ENCODE measurements at regions not wholly inside any gene's neighbourhood (a gene's known extent, or its start where the extent isn't known, plus 50 kb on each side); places are given as distances from the start of the nearest gene placed in this dataset.
"Not testable (repeated sequence)": the region's sequence is repeated elsewhere in the genome, so short reads cannot be mapped to it uniquely, and the experiment has no call there.

GRCh38 chr5:101458587-101458986 is 555.5 kb upstream of the ST8SIA4 start:
- H3F3A ChIP-seq (ENCODE audit: low read depth): no peaks in the 10 kb centered on the region
- H3K79me2 ChIP-seq (ENCODE audit: insufficient read depth, low read length): no peaks in the 10 kb centered on the region
- H3K4me3 ChIP-seq (ENCODE audit: low read length, poor library complexity, severe bottlenecking): no peak overlapping the region
- no peaks in the 10 kb centered on the region for H3K4me1 ChIP-seq (ENCODE audit: insufficient read depth, low read length, poor library complexity, severe bottlenecking)
- no peaks in the 10 kb centered on the region for H3K36me3 ChIP-seq (ENCODE audit: insufficient read depth, low read length)
- H4K20me1 ChIP-seq (ENCODE audit: insufficient read depth, low read length, poor library complexity, severe bottlenecking): no peaks in the 10 kb centered on the region
- no peaks in the 10 kb centered on the region for H3K9me2 ChIP-seq (replicated peaks; ENCODE audit: low read depth, low read length)
- no peaks in the 10 kb centered on the region for H3K27me3 ChIP-seq (ENCODE audit: insufficient read depth, low read length, poor library complexity, severe bottlenecking)
- TF ChIP-seq EZH2phosphoT487 (IDR thresholded peaks at IDR 0.05; ENCODE audit: borderline replicate concordance) (no peak), CTCF (conservative IDR thresholded peaks at IDR 0.05; ENCODE audit: low read length) (no peak)
- H2AFZ ChIP-seq (ENCODE audit: low read length): no peak overlapping the region
- no peaks in the 10 kb centered on the region for H3K9me3 ChIP-seq (ENCODE audit: insufficient read depth, low read depth, low read length)
- H3K4me2 ChIP-seq (ENCODE audit: low read depth, low read length, poor library complexity, severe bottlenecking): no peak overlapping the region
- H3K9ac ChIP-seq (ENCODE audit: low read depth, low read length, poor library complexity, severe bottlenecking): no peak overlapping the region

- no peaks in the 10 kb centered on the region for H3K27me3 ChIP-seq (ENCODE audit: insufficient read depth, low read length, poor library complexity, severe bottlenecking)
- no peak overlapping the region for H3K4me2 ChIP-seq (ENCODE audit: low read depth, low read length, poor library complexity, severe bottlenecking)
- H3K4me3 ChIP-seq (ENCODE audit: low read length, poor library complexity, severe bottlenecking): no peak overlapping the region
- H2AFZ ChIP-seq (ENCODE audit: low read length): no peak overlapping the region
- no peaks in the 10 kb centered on the region for H3K4me1 ChIP-seq (ENCODE audit: insufficient read depth, low read length, poor library complexity, severe bottlenecking)
- no peaks in the 10 kb centered on the region for H3K79me2 ChIP-seq (ENCODE audit: insufficient read depth, low read length)
- TF ChIP-seq EZH2phosphoT487 (IDR thresholded peaks at IDR 0.05; ENCODE audit: borderline replicate concordance) (no peak), CTCF (conservative IDR thresholded peaks at IDR 0.05; ENCODE audit: low read length) (no peak)
- H4K20me1 ChIP-seq (ENCODE audit: insufficient read depth, low read length, poor library complexity, severe bottlenecking): no peaks in the 10 kb centered on the region
- H3K9me3 ChIP-seq (ENCODE audit: insufficient read depth, low read depth, low read length): no peaks in the 10 kb centered on the region
- H3K36me3 ChIP-seq (ENCODE audit: insufficient read depth, low read length): no peaks in the 10 kb centered on the region
- H3K9me2 ChIP-seq (replicated peaks; ENCODE audit: low read depth, low read length): no peaks in the 10 kb centered on the region
- no peaks in the 10 kb centered on the region for H3F3A ChIP-seq (ENCODE audit: low read depth)
- no peak overlapping the region for H3K9ac ChIP-seq (ENCODE audit: low read depth, low read length, poor library complexity, severe bottlenecking)
These were observed 552.8 kb upstream of the ST8SIA4 start for GRCh38 chr5:101455851-101456250.

- Histone ChIP-seq H3K27me3 (ENCODE audit: insufficient read depth, low read length, poor library complexity, severe bottlenecking) (no peaks in the 10 kb centered on the region), H3K4me3 (ENCODE audit: low read length, poor library complexity, severe bottlenecking) (no peak overlapping the region), H3K9me2 (replicated peaks; ENCODE audit: low read depth, low read length) (no peaks in the 10 kb centered on the region), H3K4me1 (ENCODE audit: insufficient read depth, low read length, poor library complexity, severe bottlenecking) (no peaks in the 10 kb centered on the region), H3K36me3 (ENCODE audit: insufficient read depth, low read length) (no peaks in the 10 kb centered on the region), H3K4me2 (ENCODE audit: low read depth, low read length, poor library complexity, severe bottlenecking) (no peak overlapping the region), H4K20me1 (ENCODE audit: insufficient read depth, low read length, poor library complexity, severe bottlenecking) (no peaks in the 10 kb centered on the region), H3F3A (ENCODE audit: low read depth) (no peaks in the 10 kb centered on the region), H2AFZ (ENCODE audit: low read length) (no peak overlapping the region), H3K9me3 (ENCODE audit: insufficient read depth, low read depth, low read length) (no peaks in the 10 kb centered on the region), H3K9ac (ENCODE audit: low read depth, low read length, poor library complexity, severe bottlenecking) (no peak overlapping the region), H3K79me2 (ENCODE audit: insufficient read depth, low read length) (no peaks in the 10 kb centered on the region)
- TF ChIP-seq CTCF (conservative IDR thresholded peaks at IDR 0.05; ENCODE audit: low read length) (no peak), EZH2phosphoT487 (IDR thresholded peaks at IDR 0.05; ENCODE audit: borderline replicate concordance) (no peak)
These were observed 552.0 kb upstream of the ST8SIA4 start for GRCh38 chr5:101455048-101455447.

- H3K79me2 ChIP-seq (ENCODE audit: insufficient read depth, low read length); H3F3A ChIP-seq (ENCODE audit: low read depth); H3K27me3 ChIP-seq (ENCODE audit: insufficient read depth, low read length, poor library complexity, severe bottlenecking); H3K9ac ChIP-seq (ENCODE audit: low read depth, low read length, poor library complexity, severe bottlenecking); H3K4me2 ChIP-seq (ENCODE audit: low read depth, low read length, poor library complexity, severe bottlenecking); H3K36me3 ChIP-seq (ENCODE audit: insufficient read depth, low read length); H3K9me3 ChIP-seq (ENCODE audit: insufficient read depth, low read depth, low read length); H3K4me3 ChIP-seq (ENCODE audit: low read length, poor library complexity, severe bottlenecking); H2AFZ ChIP-seq (ENCODE audit: low read length); H3K9me2 ChIP-seq (replicated peaks; ENCODE audit: low read depth, low read length); H4K20me1 ChIP-seq (ENCODE audit: insufficient read depth, low read length, poor library complexity, severe bottlenecking); H3K4me1 ChIP-seq (ENCODE audit: insufficient read depth, low read length, poor library complexity, severe bottlenecking): not testable (repeated sequence)
These were observed 539.2 kb upstream of the ST8SIA4 start for GRCh38 chr5:101442281-101442680.
